ENCODE measurements at regions not wholly inside any gene's neighbourhood (a gene's known extent, or its start where the extent isn't known, plus 50 kb on each side); places are given as distances from the start of the nearest gene placed in this dataset.

DNA sequence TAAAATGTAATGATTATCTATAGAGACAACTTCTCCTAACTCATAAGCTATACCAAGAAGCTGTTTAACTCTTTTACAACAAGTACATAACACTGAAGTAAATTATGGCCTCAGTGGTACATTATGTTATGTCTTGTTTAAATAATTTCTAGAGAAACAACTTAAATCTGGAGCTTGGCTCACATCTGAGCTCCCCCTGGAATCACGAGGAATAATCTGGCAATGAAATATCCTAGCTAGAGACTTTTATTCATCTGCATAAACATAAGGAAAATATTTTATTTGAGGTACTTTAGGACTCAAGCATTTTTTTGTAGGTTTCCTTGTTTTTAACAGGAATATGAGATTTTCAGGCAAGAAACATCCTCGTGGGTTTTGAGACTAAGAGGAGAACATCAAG, 354.7 kb upstream of the SLC7A11 start:
- DNase-seq (ENCODE audit: low spot score in 2 of 2) = no peak
- intact Hi-C loops (cut with DNase I; ENCODE audit: low total_unique reads) = no loop called here
- WGBS, 2 donors = 52 to 53% methylated on average over 2 of the region's 2 CpGs
- H3K4me3 ChIP-seq (ENCODE audit: low read depth, poor library complexity, severe bottlenecking) = no peak overlapping the region
- TF ChIP-seq, protein P1, sequence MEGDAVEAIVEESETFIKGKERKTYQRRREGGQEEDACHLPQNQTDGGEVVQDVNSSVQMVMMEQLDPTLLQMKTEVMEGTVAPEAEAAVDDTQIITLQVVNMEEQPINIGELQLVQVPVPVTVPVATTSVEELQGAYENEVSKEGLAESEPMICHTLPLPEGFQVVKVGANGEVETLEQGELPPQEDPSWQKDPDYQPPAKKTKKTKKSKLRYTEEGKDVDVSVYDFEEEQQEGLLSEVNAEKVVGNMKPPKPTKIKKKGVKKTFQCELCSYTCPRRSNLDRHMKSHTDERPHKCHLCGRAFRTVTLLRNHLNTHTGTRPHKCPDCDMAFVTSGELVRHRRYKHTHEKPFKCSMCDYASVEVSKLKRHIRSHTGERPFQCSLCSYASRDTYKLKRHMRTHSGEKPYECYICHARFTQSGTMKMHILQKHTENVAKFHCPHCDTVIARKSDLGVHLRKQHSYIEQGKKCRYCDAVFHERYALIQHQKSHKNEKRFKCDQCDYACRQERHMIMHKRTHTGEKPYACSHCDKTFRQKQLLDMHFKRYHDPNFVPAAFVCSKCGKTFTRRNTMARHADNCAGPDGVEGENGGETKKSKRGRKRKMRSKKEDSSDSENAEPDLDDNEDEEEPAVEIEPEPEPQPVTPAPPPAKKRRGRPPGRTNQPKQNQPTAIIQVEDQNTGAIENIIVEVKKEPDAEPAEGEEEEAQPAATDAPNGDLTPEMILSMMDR (IDR thresholded peaks at IDR 0.05) = no peak
- TF ChIP-seq POLR2A (IDR thresholded peaks at IDR 0.05) = no peak

GRCh38 chr4:138595731-138596460, 353.7 kb upstream of the SLC7A11 start:
- DNase-seq (ENCODE audit: low spot score in 2 of 2) = no peak
- TF ChIP-seq, protein P1 (IDR thresholded peaks at IDR 0.05) = no peak
- no peak for TF ChIP-seq POLR2A (IDR thresholded peaks at IDR 0.05)
- WGBS, 2 donors = 67% methylated on average over 4 of the region's 4 CpGs
- H3K4me3 ChIP-seq (ENCODE audit: low read depth, poor library complexity, severe bottlenecking) = no peak overlapping the region
- intact Hi-C loops (cut with DNase I; ENCODE audit: low total_unique reads) = no loop called here

DNA sequence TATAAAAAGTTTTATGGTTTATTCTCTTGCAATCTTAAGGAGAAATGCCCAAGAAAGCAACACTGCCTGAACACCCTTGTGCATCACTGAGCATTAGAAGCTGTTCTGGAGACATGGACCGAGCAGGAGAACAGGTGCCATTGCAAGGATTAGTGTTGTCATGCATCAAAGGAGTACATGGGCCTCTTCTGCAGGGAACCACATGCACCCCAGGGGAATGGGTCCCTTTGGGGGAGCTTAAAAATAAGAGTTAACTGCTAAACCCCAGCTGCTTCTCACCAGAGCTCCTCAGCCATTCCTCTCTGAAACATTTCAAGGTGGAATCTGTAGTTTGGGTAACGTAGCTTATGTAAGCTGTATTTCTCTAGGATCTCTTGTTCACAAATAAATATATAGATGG, 353.0 kb upstream of the SLC7A11 start:
- no peak for DNase-seq (ENCODE audit: low spot score in 2 of 2)
- no peak for TF ChIP-seq POLR2A (IDR thresholded peaks at IDR 0.05)
- TF ChIP-seq, protein P1 (IDR thresholded peaks at IDR 0.05) = no peak
- intact Hi-C loops (cut with DNase I; ENCODE audit: low total_unique reads) = no loop called here
- 92 to 95% methylated on average over 2 of the region's 2 CpGs for WGBS, 2 donors
- no peak overlapping the region for H3K4me3 ChIP-seq (ENCODE audit: low read depth, poor library complexity, severe bottlenecking)

DNA sequence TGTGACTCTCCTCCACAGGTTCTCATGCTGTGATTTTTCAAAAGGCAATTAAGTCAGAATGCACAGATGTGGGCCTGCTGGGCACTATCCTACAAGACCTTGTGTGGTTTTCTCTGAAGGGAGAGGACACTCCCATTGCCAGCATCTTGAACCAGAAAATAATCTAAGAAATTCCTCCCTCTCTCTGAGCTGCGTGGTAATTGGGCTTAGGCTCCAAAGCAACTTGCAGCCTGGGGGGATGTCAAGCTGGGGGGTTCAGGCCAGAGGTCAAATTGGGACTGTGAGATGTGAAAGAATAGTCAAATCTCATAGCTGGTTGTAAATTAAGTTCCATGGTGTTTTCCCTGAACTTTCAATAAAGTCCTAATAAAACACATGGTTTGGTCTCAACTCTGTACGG, 350.6 kb upstream of the SLC7A11 start:
- intact Hi-C loops (cut with DNase I; ENCODE audit: low total_unique reads) = no loop called here
- no peak for TF ChIP-seq POLR2A (IDR thresholded peaks at IDR 0.05)
- TF ChIP-seq, protein P1 (IDR thresholded peaks at IDR 0.05) = no peak
- no peak overlapping the region for H3K4me3 ChIP-seq (ENCODE audit: low read depth, poor library complexity, severe bottlenecking)
- no peak for DNase-seq (ENCODE audit: low spot score in 2 of 2)
- 56 to 76% methylated on average over 2 of the region's 2 CpGs for WGBS, 2 donors

GRCh38 chr4:138591808-138592207, 349.7 kb upstream of the SLC7A11 start:
- intact Hi-C loops (cut with DNase I; ENCODE audit: low total_unique reads) = no loop called here
- WGBS, 2 donors = 41% methylated on average over 1 of the region's 1 CpG
- DNase-seq (ENCODE audit: low spot score in 2 of 2) = no peak
- no peak overlapping the region for H3K4me3 ChIP-seq (ENCODE audit: low read depth, poor library complexity, severe bottlenecking)
- no peak for TF ChIP-seq POLR2A (IDR thresholded peaks at IDR 0.05)
- TF ChIP-seq, protein P1 (IDR thresholded peaks at IDR 0.05) = no peak

DNA sequence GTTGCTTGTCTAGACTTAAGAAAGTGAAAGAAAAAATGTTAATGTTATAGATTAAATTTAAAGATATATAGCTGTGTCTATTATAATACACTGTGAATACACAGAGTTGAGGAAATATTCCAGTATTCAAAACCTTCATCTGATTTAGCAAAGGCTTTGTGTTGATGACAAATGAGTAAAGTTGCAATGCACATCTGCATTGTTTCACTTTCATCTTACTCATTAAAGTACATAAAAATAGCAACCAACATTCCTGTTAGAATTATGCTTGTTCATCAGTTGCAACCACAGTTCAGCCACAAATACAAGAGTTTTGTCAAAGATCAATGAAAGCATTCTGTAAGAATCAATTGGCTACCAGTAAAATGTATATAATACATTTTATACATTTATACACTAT, 346.4 kb upstream of the SLC7A11 start:
- H3K4me3 ChIP-seq (ENCODE audit: low read depth, poor library complexity, severe bottlenecking) = no peak overlapping the region
- intact Hi-C loops (cut with DNase I; ENCODE audit: low total_unique reads) = no loop called here
- TF ChIP-seq, protein P1 (IDR thresholded peaks at IDR 0.05) = no peak
- no peak for TF ChIP-seq POLR2A (IDR thresholded peaks at IDR 0.05)
- DNase-seq (ENCODE audit: low spot score in 2 of 2) = no peak

Data from lower leg skin (tissue), 4 donors.